Fibroblast of skin of left biceps (primary cell): ENCODE measurements at regions not wholly inside any gene's neighbourhood (a gene's known extent, or its start where the extent isn't known, plus 50 kb on each side); places are given as distances from the start of the nearest gene placed in this dataset.

Experiments used
- DNase-seq, 2 experiments: peaks; one replicate each; pipeline ENCODE4 v3.0.0-alpha.2; 2013; ENCODE audit warnings: low read depth in 2 of 2

GRCh38 chr13:54879036-54879435 lies 1850.4 kb downstream of the OLFM4 start:
- DNase-seq = no peak

GRCh38 chr13:54884682-54885081 lies 1856.1 kb downstream of the OLFM4 start:
- DNase-seq = no peak

- no peak for DNase-seq
Measured at GRCh38 chr13:54890976-54891375, 1862.4 kb downstream of the OLFM4 start.

DNA sequence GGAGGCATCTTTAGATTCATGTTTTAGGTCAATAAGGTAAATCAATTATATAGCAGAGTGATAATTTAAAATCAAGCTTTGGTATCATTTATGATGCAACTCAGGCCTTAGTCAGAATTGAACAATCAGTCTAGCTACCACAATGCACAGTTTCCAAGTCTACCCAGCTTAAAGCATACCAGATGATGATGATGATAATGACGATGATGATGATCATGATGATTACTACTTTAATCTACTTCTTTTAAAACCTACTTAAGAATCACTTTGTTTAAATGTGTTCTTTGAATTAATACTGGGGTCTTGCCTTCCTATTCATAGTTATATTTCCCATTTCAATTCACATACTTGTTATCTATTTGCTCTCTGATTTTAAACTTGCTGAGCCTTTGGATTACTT lies 1872.7 kb downstream of the OLFM4 start:
- no peak for DNase-seq

DNA sequence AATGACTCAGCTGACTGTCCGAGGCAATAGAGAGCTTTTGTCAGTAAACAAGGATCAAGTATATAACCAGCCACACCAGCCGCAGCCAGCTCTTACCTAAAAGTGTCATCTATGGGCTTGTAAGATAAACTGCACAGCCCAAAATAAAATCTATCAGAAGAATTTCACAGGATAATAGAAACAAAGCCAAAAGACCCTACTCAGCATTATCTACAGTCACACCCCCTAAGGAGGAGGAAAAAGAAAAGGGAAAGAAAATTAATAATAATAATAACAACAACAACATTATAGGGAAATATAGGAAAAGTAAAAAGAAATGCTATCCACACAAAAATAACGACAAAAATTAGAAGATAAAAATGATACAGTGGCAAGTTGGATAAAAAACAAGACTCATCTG lies 1883.8 kb downstream of the OLFM4 start:
- DNase-seq = no peak

GRCh38 chr13:54913668-54914067 lies 1885.1 kb downstream of the OLFM4 start:
- DNase-seq = no peak

DNA sequence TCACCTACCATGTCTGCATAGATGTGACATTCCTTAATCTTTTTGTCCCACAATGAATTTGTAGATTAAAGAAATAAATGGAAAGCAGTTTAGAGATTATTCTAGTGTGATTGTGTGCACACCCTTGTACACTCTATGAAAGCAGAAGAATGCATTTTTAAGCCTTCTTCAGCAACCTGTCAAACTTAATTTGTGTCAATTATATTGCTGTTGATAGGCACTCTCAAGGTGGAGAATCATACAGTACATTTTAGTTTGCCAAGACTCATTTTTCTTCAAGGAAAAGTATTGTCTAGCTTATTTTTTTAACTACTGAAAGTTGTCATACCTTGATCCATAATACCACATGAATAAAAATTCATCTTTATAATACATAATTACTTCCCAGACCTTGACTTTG lies 1898.9 kb downstream of the OLFM4 start:
- no peak for DNase-seq

GRCh38 chr13:54928071-54928470 lies 1899.5 kb downstream of the OLFM4 start:
- no peak for DNase-seq

DNA sequence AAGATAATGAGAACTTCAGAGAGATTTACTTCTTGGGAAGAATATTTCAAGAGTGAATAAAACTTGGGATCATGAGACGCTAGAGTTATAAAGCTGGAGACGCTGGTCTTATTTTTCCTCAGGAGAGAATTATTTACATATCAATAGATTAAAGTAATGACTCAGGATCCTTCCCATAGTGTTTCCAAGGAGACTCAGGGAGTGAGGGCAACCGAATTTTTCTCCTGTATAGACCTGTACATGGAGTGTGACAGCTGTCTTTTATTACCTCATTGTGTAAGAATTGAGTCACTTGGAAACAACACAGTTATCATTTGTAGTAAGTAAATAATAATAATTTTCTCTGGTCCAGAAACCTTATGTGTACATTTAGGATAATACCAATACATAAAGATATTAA lies 1905.5 kb downstream of the OLFM4 start:
- DNase-seq = no peak

- DNase-seq = no peak
Measured at GRCh38 chr13:54945973-54946372, 1917.4 kb downstream of the OLFM4 start.

- no peak for DNase-seq
Measured at GRCh38 chr13:54949735-54950134, 1921.1 kb downstream of the OLFM4 start.

- no peak for DNase-seq
Measured at GRCh38 chr13:54950546-54950945, 1921.9 kb downstream of the OLFM4 start.

DNA sequence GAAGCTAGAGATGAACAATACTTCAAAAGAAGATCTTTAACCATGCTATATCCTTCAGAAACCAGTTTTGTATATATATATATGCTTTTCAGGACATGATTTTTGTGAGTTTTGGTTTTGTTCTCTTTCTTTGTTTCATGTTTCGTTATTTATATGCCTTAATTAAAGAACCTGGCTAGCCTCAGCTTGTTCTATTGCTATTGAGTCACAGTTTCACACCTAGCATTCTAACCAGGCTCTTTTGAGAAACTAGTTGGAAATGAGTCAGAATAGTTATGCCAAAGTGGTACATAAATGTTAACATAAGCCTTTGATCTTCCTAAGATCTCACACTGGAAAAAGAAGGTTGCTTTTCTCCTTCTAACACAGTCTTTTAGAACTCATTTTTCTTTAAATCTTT lies 1925.2 kb downstream of the OLFM4 start:
- no peak for DNase-seq

DNA sequence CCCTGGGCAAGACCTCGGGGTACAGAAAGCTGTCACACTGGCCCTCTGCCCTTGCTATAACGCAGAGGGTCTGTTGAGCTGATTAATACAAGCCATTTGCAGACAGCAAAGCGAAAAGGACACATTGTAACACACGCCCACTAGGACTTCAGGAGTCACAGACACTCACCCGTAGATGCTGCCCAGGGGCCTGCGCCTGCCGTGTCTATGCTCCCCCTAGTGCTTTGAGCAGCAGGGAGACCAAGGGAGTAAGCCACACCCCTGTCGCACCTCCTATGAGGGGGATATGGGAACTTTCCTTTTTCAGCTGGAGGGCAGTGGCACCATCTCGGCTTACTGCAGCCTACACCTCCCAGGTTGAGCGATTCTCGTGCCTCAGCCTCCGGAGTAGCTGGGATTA lies 1930.2 kb downstream of the OLFM4 start:
- DNase-seq = no peak

DNA sequence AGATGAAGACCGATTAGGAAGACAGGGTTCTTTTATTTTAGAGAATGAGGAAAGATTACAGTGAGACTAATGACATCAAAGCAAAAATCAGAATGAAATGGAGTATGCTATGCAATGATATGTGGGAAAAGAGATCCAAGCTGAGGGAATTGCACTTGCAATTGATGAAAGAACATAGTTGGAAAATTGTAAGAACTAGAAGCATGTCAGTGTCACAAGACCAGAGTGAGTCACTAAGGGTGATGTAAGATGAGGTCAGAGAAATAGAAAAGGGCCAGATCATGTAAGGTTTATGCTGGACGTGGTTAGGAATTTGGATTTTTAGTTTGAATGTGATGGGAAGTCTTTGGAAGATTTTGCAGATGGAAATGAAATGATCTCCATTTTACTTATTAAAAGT lies 1937.3 kb downstream of the OLFM4 start:
- no peak for DNase-seq

DNA sequence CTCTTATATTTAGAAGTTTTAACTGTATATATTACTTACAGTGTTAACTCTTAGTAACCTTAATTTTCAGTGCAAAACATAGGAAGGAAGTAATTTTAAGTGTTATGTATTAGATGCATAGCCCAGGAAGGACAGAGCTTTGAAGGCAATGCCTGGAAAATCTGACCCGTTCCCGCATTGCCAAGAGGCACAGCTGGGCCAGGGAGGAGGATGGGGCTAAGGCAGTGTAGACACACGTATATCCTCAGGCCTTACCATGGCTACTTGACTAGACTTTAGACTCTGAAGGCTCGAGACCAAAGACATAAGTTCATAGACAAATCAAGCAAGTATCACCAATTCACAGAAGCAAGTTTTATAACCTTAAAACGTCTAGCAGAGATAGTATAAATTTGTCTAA lies 1944.2 kb downstream of the OLFM4 start:
- no peak for DNase-seq

GRCh38 chr13:54975676-54976075 lies 1947.1 kb downstream of the OLFM4 start:
- DNase-seq = no peak

DNA sequence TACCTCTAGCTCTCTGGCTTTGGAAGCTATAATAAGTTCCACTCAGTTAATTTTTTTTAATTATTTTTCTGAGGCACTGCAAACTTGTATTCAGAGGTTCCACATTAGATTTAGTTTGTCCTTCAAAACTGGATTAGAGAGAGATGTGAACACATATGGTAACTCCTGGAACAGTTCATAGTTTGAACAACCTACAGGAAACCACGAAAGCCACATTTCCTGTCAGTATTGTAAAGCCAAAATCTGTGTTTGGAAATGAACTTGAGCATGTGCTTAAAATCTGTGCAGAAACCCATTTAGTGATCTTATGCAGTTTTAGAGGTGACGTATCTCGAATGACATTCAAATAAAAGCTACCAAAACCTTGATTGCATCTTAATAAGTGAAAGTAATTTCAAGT lies 1952.0 kb downstream of the OLFM4 start:
- peak in 1 of 2 experiments; percentile 0 for DNase-seq

- DNase-seq = no peak
Measured at GRCh38 chr13:54989418-54989817, 1960.8 kb downstream of the OLFM4 start.

- DNase-seq = no peak
Measured at GRCh38 chr13:54999399-54999907, 1970.8 kb downstream of the OLFM4 start.

- DNase-seq = no peak
Measured at GRCh38 chr13:55000043-55000442, 1971.4 kb downstream of the OLFM4 start.

DNA sequence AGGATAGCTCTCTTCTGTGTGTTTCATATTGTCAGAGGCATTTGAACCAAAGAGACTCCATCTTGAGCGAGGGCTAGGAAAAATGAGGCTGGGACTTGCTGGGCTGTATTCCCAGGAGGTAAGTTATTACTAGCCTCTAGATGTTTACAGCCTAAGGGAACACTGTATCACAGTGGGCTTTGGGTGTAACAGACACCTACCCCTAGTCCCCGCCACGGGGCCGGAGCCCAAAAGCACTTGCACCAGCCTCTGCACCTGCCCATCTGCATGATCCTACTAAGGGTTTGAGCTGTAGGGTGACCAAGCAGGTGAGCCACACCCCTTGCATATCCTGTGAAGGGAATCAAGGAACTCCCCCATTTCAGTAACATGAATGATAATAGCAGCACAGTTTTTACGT lies 1972.2 kb downstream of the OLFM4 start:
- DNase-seq = no peak

GRCh38 chr13:55001881-55002280 lies 1973.3 kb downstream of the OLFM4 start:
- DNase-seq = no peak

DNA sequence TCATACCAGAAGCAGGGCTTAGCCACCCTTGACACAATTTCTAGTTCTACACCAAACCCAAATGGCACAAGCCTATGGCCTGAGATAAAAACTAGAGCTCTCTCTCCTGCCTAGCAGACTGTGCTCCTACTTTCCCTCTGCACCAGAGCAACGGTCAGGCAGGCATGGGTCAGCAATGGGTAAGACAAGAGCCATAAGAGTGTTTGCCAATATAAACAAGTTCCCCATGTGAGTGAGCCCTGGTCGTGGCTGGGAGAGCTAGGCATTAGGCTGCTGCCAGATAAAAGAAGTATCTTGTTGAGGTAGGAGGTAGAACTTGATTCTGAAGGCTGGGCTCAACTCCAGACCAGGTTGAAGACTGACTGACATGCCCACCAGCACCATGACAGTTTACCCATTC lies 1979.1 kb downstream of the OLFM4 start:
- DNase-seq = no peak

DNA sequence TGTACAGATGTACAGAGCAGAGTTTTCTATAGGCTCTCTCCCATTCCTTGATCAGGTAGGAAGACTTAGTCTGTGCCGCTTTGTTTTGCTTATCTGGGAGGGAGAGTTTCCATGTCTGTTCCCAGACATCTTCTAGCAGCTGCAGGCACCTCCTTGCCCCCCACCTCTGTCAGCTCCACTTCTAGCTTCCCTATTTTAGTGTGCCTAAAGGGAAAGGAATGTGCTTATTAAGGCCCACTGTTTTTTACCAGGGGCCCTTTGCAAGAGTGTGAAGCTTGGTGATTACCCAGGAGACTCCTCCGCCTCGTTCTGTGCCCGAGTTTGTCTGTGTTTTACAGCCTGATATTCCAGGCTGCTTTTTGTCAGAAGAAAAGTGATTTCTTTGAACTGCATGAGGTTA lies 1984.4 kb downstream of the OLFM4 start:
- DNase-seq = no peak
